ENCODE measurements at regions not wholly inside any gene's neighbourhood (a gene's known extent, or its start where the extent isn't known, plus 50 kb on each side); places are given as distances from the start of the nearest gene placed in this dataset.

DNA sequence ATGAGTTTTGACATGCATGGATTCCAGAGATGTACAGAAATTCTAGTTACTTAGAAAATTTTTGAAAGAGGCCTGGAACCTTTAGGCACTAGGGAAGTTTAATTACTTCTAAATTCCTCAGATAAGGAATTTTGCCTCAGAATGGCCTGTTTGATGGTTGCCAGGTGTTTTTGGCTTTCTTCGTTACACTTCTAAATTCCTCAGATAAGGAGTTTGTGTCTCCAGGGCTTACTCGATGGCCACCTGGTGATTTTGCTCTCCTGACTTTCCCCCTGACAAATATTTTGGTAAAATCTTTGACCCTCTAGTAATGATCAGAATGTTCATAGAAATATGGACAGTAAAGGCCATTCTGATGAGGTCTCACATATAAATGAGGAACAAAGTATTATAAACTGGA, 64.3 kb downstream of the BEX3 start:
- no peak for ATAC-seq (ENCODE audit: insufficient number of reproducible peaks, low FRiP score, low read depth)
- H3K4me3 ChIP-seq: no peak overlapping the region
- H3K36me3 ChIP-seq: no peaks in the 10 kb centered on the region
- DNase-seq (ENCODE audit: low spot score): no peak
- H3K9me3 ChIP-seq: no peaks in the 10 kb centered on the region
- no peaks in the 10 kb centered on the region for H3K27me3 ChIP-seq (replicated peaks; ENCODE audit: insufficient read depth)
- TF ChIP-seq, protein P1, sequence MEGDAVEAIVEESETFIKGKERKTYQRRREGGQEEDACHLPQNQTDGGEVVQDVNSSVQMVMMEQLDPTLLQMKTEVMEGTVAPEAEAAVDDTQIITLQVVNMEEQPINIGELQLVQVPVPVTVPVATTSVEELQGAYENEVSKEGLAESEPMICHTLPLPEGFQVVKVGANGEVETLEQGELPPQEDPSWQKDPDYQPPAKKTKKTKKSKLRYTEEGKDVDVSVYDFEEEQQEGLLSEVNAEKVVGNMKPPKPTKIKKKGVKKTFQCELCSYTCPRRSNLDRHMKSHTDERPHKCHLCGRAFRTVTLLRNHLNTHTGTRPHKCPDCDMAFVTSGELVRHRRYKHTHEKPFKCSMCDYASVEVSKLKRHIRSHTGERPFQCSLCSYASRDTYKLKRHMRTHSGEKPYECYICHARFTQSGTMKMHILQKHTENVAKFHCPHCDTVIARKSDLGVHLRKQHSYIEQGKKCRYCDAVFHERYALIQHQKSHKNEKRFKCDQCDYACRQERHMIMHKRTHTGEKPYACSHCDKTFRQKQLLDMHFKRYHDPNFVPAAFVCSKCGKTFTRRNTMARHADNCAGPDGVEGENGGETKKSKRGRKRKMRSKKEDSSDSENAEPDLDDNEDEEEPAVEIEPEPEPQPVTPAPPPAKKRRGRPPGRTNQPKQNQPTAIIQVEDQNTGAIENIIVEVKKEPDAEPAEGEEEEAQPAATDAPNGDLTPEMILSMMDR (IDR thresholded peaks at IDR 0.05): no peak
- no peak overlapping the region for H3K27ac ChIP-seq
- H3K4me1 ChIP-seq (ENCODE audit: control insufficient read depth in 1 of 2, low read depth in 2 of 2): peaks cover 8 to 9% of the 10 kb centered on the region in 2 donors

DNA sequence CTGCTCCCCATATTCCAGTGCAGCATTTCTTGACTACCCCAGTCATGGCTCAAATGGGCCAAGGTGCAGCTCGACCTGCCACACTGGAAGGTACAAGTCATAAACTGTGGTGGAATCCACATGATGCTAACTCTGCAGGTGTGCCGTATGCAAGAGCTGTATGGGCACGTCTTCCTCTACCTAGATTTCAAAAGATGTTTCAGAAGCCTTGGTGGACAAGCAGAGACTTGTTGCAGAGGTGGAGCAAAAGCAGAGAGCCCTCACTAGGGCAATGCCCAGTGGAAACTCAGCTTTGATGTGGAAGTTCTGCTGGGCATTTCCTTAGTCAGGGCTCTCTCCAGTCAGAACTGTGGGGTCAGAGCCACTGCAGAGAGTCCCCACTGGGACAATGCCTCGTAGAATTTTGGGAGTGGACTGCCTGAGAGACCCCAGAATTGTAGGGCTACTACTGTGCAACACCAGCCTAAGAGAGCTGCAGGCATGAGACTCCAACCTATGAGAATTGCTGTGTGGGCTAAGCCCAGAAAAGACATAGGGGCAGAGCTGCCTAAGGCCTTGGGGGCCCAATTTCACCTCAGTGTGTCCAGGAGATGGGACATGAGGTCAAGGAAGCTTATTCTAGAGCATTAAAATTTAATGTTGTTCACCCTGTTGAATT, 65.7 kb downstream of the BEX3 start:
- H3K27me3 ChIP-seq (replicated peaks; ENCODE audit: insufficient read depth): no peaks in the 10 kb centered on the region
- H3K9me3 ChIP-seq: no peaks in the 10 kb centered on the region
- TF ChIP-seq, protein P1 (IDR thresholded peaks at IDR 0.05): no peak
- peaks cover 8 to 9% of the 10 kb centered on the region in 2 donors for H3K4me1 ChIP-seq (ENCODE audit: control insufficient read depth in 1 of 2, low read depth in 2 of 2)
- ATAC-seq (ENCODE audit: insufficient number of reproducible peaks, low FRiP score, low read depth) (no peak), DNase-seq (ENCODE audit: low spot score) (no peak)
- H3K36me3 ChIP-seq: no peaks in the 10 kb centered on the region
- peak overlapping the region in 1 of 2 donors; percentile 41 for H3K27ac ChIP-seq
- no peak overlapping the region for H3K4me3 ChIP-seq

DNA sequence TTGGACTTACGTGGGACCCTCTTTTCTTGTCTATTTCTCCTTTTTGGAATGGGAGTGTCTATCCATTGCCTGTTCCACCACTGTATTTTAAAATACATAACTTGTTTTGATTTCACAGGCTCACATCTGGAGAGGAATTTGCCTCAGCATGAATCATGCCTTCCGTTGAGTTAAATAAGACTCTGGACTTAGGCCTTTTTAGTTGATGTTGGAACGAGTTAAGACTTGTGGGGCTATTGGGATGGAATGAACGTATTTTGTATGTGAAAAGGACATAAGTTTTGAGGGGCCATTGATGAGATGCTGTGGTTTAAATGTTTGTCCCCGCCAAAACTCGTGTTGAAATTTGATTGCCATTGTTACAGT, 66.2 kb downstream of the BEX3 start:
- TF ChIP-seq, protein P1 (IDR thresholded peaks at IDR 0.05): no peak
- ATAC-seq (ENCODE audit: insufficient number of reproducible peaks, low FRiP score, low read depth): no peak
- Histone ChIP-seq H3K27ac (peak overlapping the region in 1 of 2 donors; percentile 41), H3K4me3 (no peak overlapping the region), H3K4me1 (ENCODE audit: control insufficient read depth in 1 of 2, low read depth in 2 of 2) (peaks cover 8 to 9% of the 10 kb centered on the region in 2 donors), H3K27me3 (replicated peaks; ENCODE audit: insufficient read depth) (no peaks in the 10 kb centered on the region), H3K36me3 (no peaks in the 10 kb centered on the region), H3K9me3 (no peaks in the 10 kb centered on the region)
- no peak for DNase-seq (ENCODE audit: low spot score)

DNA sequence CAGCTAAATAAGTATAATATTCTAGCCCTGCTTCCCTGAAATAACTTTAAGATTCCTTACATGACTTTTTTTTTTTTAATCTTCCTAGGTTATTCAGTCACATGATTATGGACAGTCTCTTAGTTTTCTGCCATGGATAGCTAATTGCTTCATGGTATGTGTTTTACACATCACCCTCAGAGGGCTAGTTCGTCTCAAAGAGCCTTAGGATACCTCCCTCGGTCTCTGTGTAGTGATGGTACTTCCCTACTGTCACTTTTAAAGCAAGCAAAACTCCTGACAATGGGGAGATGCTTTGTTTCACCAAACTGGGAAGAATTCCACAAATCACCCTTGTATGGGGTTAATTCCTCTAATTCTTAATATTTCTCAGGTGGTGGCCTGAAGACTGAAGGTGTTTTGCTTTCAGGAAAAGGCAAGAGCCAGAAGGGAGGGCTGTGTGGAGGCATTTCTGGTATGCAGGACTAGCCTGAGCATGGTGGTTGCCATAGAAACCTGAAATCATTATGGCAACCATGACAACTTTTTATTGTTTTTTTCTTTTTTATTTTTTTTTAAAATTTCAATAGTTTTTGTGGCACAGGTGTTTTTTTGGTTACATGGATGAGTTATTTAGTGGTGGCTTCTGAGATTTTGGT, 70.4 kb downstream of the BEX3 start:
- no peak for DNase-seq (ENCODE audit: low spot score)
- Histone ChIP-seq H3K4me3 (no peak overlapping the region), H3K9me3 (no peaks in the 10 kb centered on the region), H3K27me3 (replicated peaks; ENCODE audit: insufficient read depth) (no peaks in the 10 kb centered on the region), H3K36me3 (no peaks in the 10 kb centered on the region), H3K4me1 (ENCODE audit: control insufficient read depth in 1 of 2, low read depth in 2 of 2) (peaks cover 8 to 9% of the 10 kb centered on the region in 2 donors), H3K27ac (no peak overlapping the region)
- TF ChIP-seq, protein P1 (IDR thresholded peaks at IDR 0.05): no peak
- ATAC-seq (ENCODE audit: insufficient number of reproducible peaks, low FRiP score, low read depth): no peak
